HG03280 (cell line): ENCODE measurements at regions not wholly inside any gene's neighbourhood (a gene's known extent, or its start where the extent isn't known, plus 50 kb on each side); places are given as distances from the start of the nearest gene placed in this dataset.

Source experiments
- ATAC-seq: cut with Tn5 transposase; IDR thresholded peaks from one replicate; pipeline ENCODE4 v1.9.1; 2021; ENCODE audit warnings: mild to moderate bottlenecking, moderate library complexity; ENCODE audit not compliant: unreplicated experiment

GRCh38 chr6:170137176-170137891 lies 153.5 kb downstream of the DLL1 start:
- ATAC-seq: no peak

DNA sequence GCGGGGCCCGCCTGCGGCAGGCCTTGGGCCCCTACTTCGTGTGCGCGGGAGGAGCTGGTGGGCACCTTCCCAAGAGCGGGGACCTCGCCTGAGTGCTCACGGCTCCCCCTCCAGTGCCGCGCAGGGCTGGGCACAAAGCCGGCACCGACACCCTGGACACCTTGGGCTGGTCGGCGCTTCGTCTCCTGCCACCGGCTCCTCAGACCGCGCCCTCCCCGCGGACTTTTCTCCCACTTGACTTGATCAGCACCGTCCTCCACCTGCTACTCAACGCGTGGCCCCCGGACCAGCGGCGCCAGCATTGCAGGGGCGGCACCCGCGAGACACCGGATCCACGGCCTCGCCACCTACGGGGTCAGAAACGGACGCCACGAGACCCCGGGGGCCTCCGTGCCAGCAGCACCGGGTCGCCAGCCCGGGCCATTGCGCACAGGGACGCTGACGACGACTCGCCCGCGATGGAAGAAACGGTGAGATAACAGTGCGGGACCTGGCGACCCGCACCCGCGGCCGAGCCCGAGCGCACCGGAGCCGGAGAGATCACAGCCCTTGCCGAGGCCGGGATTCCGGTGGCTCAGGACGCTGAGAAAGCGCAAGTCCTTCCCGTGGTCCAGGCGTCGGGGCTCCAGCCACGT lies 154.2 kb downstream of the DLL1 start:
- ATAC-seq: no peak

DNA sequence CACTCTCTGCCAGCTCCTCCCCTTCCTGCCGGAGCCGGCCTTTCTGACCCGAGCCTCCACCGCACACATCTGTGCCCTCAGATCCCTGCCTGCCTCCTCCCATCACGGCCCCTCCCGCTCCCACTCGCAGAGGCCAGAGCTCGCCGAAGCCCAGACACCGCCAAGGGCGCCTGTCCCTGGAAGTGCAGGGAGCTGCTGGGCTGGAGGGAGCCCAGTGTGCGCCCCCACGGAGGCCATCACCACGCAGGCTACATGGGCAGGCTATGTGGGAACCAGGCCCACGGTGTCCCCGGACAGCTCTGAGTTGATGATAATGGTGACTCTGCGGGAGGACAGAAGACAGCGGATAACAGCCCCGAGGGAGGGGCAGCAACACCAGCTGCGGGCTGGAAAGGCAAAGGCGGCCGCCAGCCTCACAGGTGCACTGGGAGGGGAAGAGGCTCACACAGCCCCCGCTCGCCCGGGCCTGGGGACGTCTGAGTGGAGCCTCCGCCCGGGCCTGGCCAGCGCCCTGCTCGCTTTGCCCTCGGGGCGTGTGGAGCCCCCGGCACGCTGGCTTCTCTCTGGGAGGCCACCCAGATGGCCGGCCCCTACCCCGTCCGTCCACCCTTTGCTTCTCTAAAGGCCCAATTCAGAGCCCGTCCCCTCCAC lies 154.9 kb downstream of the DLL1 start:
- ATAC-seq: no peak

GRCh38 chr6:170135461-170135820 lies 155.4 kb downstream of the DLL1 start:
- no peak for ATAC-seq

DNA sequence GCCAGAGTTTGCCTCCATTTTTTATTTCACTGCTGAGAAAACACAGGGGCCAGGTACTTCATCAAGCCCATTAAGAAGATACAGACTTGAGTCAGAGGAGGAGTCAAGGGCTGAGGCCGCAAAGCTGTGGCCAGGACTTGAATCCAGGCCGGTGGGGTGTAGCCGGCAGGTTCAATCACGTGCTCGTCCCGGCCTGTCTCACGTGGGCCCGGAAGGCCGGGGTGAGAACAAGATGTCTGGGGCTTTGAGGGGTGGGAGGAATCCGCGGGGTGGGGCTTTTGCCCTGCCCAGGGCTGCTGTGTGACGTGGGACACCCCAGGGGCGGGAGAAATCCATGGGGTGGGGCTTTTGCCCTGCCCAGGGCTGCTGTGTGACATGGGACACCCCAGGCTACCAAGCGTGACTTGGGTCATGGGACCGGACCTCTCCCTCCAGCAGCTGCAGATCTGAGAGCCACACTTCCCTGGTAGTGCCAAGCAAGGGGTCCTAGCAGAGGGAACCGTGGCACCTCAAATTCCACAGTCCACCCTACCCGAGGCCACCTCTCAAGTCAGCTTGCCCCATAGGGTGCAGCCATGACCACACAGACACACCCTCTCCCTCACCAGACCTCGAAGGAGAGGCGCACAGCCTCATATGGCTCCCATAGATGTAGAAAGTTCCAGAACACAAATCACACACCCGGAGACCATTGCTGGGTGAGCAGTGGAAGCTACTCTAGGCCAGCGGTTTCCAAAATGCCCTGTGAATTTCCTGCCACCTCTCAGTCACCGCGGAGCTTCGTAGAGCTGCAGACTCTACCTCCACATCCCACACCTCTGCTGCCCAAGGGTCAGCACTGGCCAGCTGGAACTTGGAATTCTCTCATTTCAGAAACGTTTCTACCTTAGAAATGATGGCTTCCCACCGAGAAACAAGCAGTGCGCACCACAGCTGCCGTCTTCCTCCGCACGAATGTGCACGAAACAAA lies 156.1 kb downstream of the DLL1 start:
- no peak for ATAC-seq

DNA sequence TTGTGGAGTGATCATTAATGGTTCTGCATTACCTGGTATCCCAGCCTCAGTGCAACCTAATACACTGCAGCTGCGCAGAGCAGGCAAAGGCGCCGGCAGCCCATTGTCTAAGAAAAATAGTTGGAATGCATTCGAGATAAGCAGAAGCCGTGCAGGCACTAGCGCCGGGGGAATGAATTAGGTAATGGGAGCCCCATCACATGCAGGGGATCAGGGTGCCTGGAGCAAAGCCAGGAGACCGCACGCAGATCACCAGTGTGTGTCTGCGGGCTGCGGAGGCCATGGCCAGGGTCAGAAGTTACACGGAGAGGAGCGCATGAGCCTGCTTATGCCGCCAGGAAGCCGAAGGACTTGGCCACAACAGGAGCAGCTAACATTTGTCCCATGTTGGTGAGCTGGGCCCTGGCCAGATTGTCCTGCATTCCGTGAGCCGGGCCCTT lies 156.8 kb downstream of the DLL1 start:
- ATAC-seq: no peak

GRCh38 chr6:170132561-170132991 lies 158.3 kb downstream of the DLL1 start:
- no peak for ATAC-seq

GRCh38 chr6:170132011-170132521 lies 158.8 kb downstream of the DLL1 start:
- no peak for ATAC-seq

- ATAC-seq: no peak
Measured at GRCh38 chr6:170131351-170131750, 159.5 kb downstream of the DLL1 start.

GRCh38 chr6:170130771-170131241 lies 160.1 kb downstream of the DLL1 start:
- ATAC-seq: no peak

GRCh38 chr6:170130201-170130621 lies 160.7 kb downstream of the DLL1 start:
- ATAC-seq: no peak

DNA sequence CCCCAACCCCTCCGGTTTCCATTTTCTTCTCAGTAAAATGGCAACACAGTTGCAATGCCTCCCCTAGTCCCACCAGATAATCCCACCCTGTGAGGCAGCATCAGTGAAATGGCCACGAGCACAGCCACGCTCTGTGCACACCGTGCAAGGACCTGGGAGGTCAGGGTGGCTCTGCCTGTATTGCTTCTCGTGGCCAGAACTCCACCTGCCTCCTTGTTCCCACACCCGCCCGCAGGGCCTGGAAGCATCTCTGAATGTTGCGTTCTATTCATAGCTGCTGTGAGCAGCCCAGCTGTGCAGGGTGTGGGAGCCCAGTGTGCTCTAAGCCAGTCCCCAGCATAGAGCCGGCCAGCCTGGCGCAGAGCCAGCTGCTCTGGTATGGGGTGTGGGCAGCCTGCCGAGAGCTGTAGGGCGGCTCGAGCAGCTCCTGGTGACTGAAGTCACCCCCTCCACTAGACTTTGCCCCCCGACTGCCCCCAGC lies 161.1 kb downstream of the DLL1 start:
- no peak for ATAC-seq

GRCh38 chr6:170128811-170129681 lies 161.8 kb downstream of the DLL1 start:
- ATAC-seq: no peak

- no peak for ATAC-seq
Measured at GRCh38 chr6:170128346-170128745, 162.5 kb downstream of the DLL1 start.

DNA sequence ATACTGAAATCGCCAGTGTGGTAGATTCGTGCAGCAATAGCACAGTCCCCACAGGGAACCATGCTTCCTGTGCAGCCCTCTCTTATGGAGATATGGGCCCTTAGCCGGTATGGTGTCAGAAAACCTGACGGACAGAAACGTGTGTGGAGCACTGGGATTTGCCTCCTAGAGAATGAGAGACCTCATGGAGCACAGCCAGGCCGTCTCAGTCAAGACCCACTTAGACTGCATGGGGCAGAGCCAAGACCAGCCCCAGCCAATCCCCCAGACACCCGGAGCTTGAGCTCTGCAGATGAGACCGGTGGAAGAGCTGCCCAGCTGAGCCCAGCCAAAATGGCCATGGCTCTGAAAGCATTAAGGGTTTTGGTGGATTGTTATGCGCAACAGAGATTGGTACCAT lies 163.7 kb downstream of the DLL1 start:
- ATAC-seq: no peak

DNA sequence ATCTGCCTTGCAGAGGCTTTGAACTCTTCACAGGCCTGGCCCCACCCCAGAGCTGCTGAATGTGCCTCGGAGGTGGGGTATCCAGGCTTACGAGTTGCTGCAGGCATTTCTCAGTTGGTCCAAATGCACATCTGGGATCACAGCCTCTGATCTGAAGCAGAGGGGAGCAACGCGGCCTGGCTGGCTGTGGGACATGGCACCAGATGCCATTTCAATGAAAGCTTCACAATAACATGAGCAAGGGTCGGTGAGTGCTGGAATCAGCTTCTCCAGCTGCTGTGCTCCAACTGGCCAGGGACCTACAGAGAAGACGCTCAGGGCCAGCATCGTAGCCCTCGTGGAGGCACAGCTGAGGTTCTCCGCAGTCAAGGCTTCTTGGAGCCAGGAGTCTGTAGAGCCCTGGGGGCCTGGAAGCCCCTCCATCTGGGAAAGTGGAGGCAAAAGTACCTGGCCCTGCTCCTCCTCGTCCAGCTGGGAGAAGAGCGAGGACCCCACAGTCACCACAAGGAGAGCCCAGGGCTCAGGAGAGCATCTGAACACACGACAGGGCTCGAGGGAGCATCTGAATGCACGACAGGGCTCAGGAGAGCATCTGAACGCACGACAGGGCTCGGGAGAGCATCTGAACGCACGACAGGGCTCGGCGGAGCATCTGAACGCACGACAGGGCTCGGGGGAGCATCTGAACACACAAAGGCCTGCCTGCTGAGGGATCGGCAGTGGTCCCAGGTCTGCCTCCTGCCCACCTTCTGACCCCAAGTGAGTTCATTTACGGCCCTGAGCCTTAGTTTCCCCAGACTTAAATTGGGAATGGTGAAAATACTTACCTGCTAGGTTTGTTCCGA lies 165.2 kb downstream of the DLL1 start:
- ATAC-seq: no peak

- ATAC-seq: no peak
Measured at GRCh38 chr6:170124836-170125235, 166.0 kb downstream of the DLL1 start.

DNA sequence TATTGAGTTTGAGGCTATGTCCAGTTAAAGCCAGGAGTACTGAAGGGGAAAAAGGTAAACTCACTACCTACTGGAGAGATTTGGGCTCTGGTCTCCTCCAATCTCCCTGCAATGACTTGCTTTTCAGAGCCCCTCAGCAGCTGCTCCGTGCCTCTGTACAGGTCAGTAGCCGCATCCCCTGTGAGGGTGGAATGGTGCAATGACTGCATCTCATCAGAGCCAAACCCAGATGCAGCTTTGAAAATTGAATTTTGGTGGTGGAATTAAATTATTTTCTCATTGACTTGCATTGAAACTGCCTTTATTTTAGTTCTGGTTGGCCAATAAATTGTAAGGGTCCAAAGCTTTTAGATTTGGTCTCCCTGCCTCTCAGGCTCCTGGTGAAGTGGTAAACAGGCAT lies 166.7 kb downstream of the DLL1 start:
- ATAC-seq: no peak

- no peak for ATAC-seq
Measured at GRCh38 chr6:170122651-170123050, 168.2 kb downstream of the DLL1 start.
